ENCODE measurements at regions not wholly inside any gene's neighbourhood (a gene's known extent, or its start where the extent isn't known, plus 50 kb on each side); places are given as distances from the start of the nearest gene placed in this dataset.
"Not testable (repeated sequence)": the region's sequence is repeated elsewhere in the genome, so short reads cannot be mapped to it uniquely, and the experiment has no call there.

- no peak overlapping the region for H3K4me3 ChIP-seq (replicated peaks in 1 of 2; ENCODE audit: low read depth in 2 of 2, low read length in 2 of 2)
- TF ChIP-seq, protein P1, sequence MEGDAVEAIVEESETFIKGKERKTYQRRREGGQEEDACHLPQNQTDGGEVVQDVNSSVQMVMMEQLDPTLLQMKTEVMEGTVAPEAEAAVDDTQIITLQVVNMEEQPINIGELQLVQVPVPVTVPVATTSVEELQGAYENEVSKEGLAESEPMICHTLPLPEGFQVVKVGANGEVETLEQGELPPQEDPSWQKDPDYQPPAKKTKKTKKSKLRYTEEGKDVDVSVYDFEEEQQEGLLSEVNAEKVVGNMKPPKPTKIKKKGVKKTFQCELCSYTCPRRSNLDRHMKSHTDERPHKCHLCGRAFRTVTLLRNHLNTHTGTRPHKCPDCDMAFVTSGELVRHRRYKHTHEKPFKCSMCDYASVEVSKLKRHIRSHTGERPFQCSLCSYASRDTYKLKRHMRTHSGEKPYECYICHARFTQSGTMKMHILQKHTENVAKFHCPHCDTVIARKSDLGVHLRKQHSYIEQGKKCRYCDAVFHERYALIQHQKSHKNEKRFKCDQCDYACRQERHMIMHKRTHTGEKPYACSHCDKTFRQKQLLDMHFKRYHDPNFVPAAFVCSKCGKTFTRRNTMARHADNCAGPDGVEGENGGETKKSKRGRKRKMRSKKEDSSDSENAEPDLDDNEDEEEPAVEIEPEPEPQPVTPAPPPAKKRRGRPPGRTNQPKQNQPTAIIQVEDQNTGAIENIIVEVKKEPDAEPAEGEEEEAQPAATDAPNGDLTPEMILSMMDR (IDR thresholded peaks at IDR 0.05; ENCODE audit: low read depth, low read length) = no peak
- no peak for DNase-seq (ENCODE audit: low read depth in 2 of 2)
Measured at GRCh38 chr16:26447570-26447969, 619.2 kb upstream of the C16orf82 start.

DNA sequence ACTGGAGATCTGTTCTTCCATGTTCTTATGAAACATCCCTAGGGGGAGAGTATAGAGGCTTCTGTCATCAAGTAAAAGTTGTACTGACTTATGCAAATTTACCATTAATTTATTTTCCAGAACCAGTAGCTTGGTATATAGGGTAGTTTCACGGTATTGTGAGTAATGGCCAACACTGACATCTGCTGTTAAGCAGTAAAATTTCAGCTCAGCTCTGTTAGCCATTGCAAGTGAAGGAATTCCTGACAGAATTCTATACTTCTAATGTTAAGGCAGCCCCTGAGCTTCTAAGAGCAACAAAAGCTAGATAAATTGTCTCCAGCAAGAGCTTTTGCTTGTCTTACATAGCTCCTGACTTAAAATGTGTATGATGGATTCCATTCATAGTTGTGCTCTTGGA, 613.5 kb upstream of the C16orf82 start:
- no peak overlapping the region for H3K4me3 ChIP-seq (replicated peaks in 1 of 2; ENCODE audit: low read depth in 2 of 2, low read length in 2 of 2)
- TF ChIP-seq, protein P1 (IDR thresholded peaks at IDR 0.05; ENCODE audit: low read depth, low read length) = no peak
- no peak for DNase-seq (ENCODE audit: low read depth in 2 of 2)

- TF ChIP-seq, protein P1 (IDR thresholded peaks at IDR 0.05; ENCODE audit: low read depth, low read length) = no peak
- H3K4me3 ChIP-seq (replicated peaks in 1 of 2; ENCODE audit: low read depth in 2 of 2, low read length in 2 of 2) = no peak overlapping the region
- DNase-seq (ENCODE audit: low read depth in 2 of 2) = peak in 1 of 2 donors; percentile 5
Measured at GRCh38 chr16:26454102-26454501, 612.6 kb upstream of the C16orf82 start.

- H3K4me3 ChIP-seq (replicated peaks in 1 of 2; ENCODE audit: low read depth in 2 of 2, low read length in 2 of 2) = no peak overlapping the region
- DNase-seq (ENCODE audit: low read depth in 2 of 2) = no peak
- TF ChIP-seq, protein P1 (IDR thresholded peaks at IDR 0.05; ENCODE audit: low read depth, low read length) = no peak
Measured at GRCh38 chr16:26456074-26456473, 610.7 kb upstream of the C16orf82 start.

DNA sequence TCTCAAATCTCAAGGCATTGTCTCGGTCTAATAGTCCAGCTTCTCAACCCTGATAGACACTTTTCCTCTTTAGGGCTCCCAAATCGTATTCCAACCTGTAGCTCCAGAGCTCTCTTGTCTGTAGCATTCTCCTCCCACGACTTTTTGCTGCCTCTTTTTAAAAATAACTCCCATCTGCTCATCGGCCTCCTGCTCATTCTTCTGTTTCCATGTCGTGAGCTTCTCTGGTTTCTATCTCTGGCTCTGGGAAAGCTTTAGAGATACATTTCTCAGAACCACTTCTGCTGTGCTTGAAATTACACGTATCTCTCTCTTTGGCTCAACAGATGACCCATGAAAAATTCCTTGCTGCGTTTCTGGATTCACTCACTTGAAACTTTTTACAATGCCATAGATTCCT, 609.6 kb upstream of the C16orf82 start:
- H3K4me3 ChIP-seq (replicated peaks in 1 of 2; ENCODE audit: low read depth in 2 of 2, low read length in 2 of 2) = no peak overlapping the region
- DNase-seq (ENCODE audit: low read depth in 2 of 2) = no peak
- TF ChIP-seq, protein P1 (IDR thresholded peaks at IDR 0.05; ENCODE audit: low read depth, low read length) = no peak

DNA sequence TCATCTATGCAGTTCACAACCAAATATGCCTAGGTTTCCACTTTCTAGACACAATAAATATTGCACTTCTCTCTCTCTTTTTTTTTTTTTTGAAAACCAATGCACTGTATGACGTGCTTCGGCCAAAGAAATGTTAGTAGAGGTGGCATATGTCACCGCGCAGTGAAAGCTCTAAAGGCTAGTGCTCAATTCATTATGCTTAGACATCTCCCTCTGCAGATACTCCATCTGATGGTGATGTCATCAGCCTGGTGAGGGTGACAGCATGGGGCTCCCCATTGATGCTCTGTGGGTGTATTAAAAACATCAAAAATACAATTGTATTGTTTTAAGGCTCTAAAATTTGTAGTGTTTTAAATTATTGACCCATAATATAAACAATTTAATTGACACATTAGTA, 608.8 kb upstream of the C16orf82 start:
- H3K4me3 ChIP-seq (replicated peaks in 1 of 2; ENCODE audit: low read depth in 2 of 2, low read length in 2 of 2) = no peak overlapping the region
- DNase-seq (ENCODE audit: low read depth in 2 of 2) = no peak
- TF ChIP-seq, protein P1 (IDR thresholded peaks at IDR 0.05; ENCODE audit: low read depth, low read length) = no peak

GRCh38 chr16:26464576-26465266, 602.0 kb upstream of the C16orf82 start:
- TF ChIP-seq, protein P1 (IDR thresholded peaks at IDR 0.05; ENCODE audit: low read depth, low read length) = no peak
- DNase-seq (ENCODE audit: low read depth in 2 of 2) = no peak
- no peak overlapping the region for H3K4me3 ChIP-seq (replicated peaks in 1 of 2; ENCODE audit: low read depth in 2 of 2, low read length in 2 of 2)

- H3K4me3 ChIP-seq (replicated peaks in 1 of 2; ENCODE audit: low read depth in 2 of 2, low read length in 2 of 2); DNase-seq (ENCODE audit: low read depth in 2 of 2): not testable (repeated sequence)
Measured at GRCh38 chr16:26474405-26474804, 592.3 kb upstream of the C16orf82 start.

Measured in cardiac fibroblast (primary cell).